Breast epithelium (tissue), 4 donors: ENCODE measurements at regions not wholly inside any gene's neighbourhood (a gene's known extent, or its start where the extent isn't known, plus 50 kb on each side); places are given as distances from the start of the nearest gene placed in this dataset.

Experiments
- DNase-seq, 2 donors: peaks; one replicate each; pipeline ENCODE4 v3.0.0-alpha.2; 2019; ENCODE audit warnings: low spot score in 2 of 2
- H3K27ac ChIP-seq, 2 donors: fragments of 200-600 bp; sonication (generic) in 1 of 2; one replicate each; pipeline ENCODE4 v1.5.1; 2016 to 2019; ENCODE audit warnings: mild to moderate bottlenecking in 1 of 2
- H3K27me3 ChIP-seq, 2 donors: fragments of 200-600 bp; sonication (generic) in 1 of 2; one replicate each; pipeline versions ENCODE4 v1.5.1 to v1.6.0; 2017 to 2019; ENCODE audit warnings: control low read depth in 1 of 2, mild to moderate bottlenecking in 1 of 2
- H3K36me3 ChIP-seq: fragments of 200-600 bp; one replicate; pipeline ENCODE4 v1.5.1; 2019
- H3K4me1 ChIP-seq, 2 donors: fragments of 200-600 bp; sonication (generic); one replicate each; pipeline ENCODE4 v1.5.1; 2016 to 2019; ENCODE audit warnings: control low read depth in 1 of 2
- H3K4me3 ChIP-seq, 3 donors: fragments of 200-600 bp; sonication (generic); 1 replicate in 2 of 3; 2 replicates in 1 of 3; pipeline ENCODE4 v1.5.1; 2016 to 2019; ENCODE audit warnings: mild to moderate bottlenecking in 3 of 3, moderate library complexity in 2 of 3
- H3K9me3 ChIP-seq, 2 donors: fragments of 200-600 bp; sonication (generic) in 1 of 2; one replicate each; pipeline ENCODE4 v1.5.1; 2016 to 2019; ENCODE audit warnings: control low read depth in 1 of 2
- CTCF ChIP-seq, 3 donors: fragments of 450-650 bp; IDR thresholded peaks; one replicate each; pipeline ENCODE4 v1.5.1; 2016 to 2017; ENCODE audit warnings: antibody characterized with exemption in 3 of 3, mild to moderate bottlenecking in 3 of 3, moderate library complexity in 3 of 3
- POLR2A ChIP-seq: fragments of 450-650 bp; IDR thresholded peaks from one replicate; pipeline ENCODE4 v1.6.1; 2016; ENCODE audit warnings: antibody characterized with exemption, mild to moderate bottlenecking, moderate library complexity
- POLR2AphosphoS5 ChIP-seq, 3 donors: sonication (generic); formaldehyde crosslinking; IDR thresholded peaks; one replicate each; pipeline ENCODE4 v1.6.1; 2017; ENCODE audit warnings: antibody characterized with exemption in 3 of 3
- intact Hi-C: fragments of 100-400 bp; cut with DNase I; formaldehyde crosslinking; loops from one replicate; pipeline ENCODE4 v1.15.1; 2023; ENCODE audit warnings: low total_unique reads

GRCh38 chr20:24895898-24896658 lies 53.0 kb upstream of the CST7 start:
- intact Hi-C loops = no loop called here
- Histone ChIP-seq H3K9me3 (peaks cover 10 to 26% of the 10 kb centered on the region in 2 donors), H3K27ac (no peak overlapping the region), H3K36me3 (no peaks in the 10 kb centered on the region), H3K4me3 (no peak overlapping the region), H3K27me3 (no peaks in the 10 kb centered on the region), H3K4me1 (no peaks in the 10 kb centered on the region)
- no peak for DNase-seq
- TF ChIP-seq POLR2AphosphoS5 (IDR thresholded peaks at IDR 0.05) (no peak), POLR2A (no peak), CTCF (IDR thresholded peaks at IDR 0.05) (no peak)

GRCh38 chr20:24896984-24897383 lies 52.1 kb upstream of the CST7 start:
- DNase-seq = no peak
- H3K27me3 ChIP-seq = no peaks in the 10 kb centered on the region
- intact Hi-C loops = no loop called here

GRCh38 chr20:24897974-24898373 lies 51.1 kb upstream of the CST7 start:
- Histone ChIP-seq H3K9me3 (peaks cover 10 to 26% of the 10 kb centered on the region in 2 donors), H3K4me3 (no peak overlapping the region), H3K36me3 (no peaks in the 10 kb centered on the region), H3K27me3 (no peaks in the 10 kb centered on the region), H3K4me1 (no peaks in the 10 kb centered on the region), H3K27ac (no peak overlapping the region)
- no peak for DNase-seq
- TF ChIP-seq CTCF (IDR thresholded peaks at IDR 0.05) (no peak), POLR2AphosphoS5 (IDR thresholded peaks at IDR 0.05) (no peak), POLR2A (no peak)
- intact Hi-C loops = no loop called here

More at GRCh38 chr20:24896984-24897383, 52.1 kb upstream of the CST7 start:
- Histone ChIP-seq H3K9me3 (peaks cover 10 to 26% of the 10 kb centered on the region in 2 donors), H3K4me1 (no peaks in the 10 kb centered on the region), H3K4me3 (no peak overlapping the region), H3K36me3 (no peaks in the 10 kb centered on the region), H3K27ac (no peak overlapping the region)
- TF ChIP-seq CTCF (IDR thresholded peaks at IDR 0.05) (no peak), POLR2AphosphoS5 (IDR thresholded peaks at IDR 0.05) (no peak), POLR2A (no peak)

DNA sequence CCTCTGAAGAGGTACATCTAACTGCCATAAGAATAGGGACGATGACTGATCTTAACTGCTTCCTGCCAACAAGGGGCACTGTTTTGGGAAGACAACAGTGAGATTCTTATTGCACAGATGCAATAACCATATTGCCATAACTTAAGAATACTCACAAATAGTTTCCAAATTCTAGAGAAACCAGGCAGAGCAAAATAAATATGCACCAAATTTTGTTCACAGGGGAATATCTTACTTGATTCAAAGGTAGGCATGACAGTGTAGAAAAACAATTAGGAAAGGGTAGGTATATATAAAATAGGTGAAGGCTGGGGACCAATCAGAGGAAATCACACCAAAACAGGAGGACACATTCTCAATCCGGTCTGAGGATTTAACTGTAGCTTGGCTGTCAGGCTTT lies 49.9 kb upstream of the CST7 start:
- no peaks in the 10 kb centered on the region for H3K27me3 ChIP-seq
- TF ChIP-seq CTCF (IDR thresholded peaks at IDR 0.05) (no peak), POLR2A (no peak), POLR2AphosphoS5 (IDR thresholded peaks at IDR 0.05) (no peak)
- H3K9me3 ChIP-seq = peaks cover 10 to 26% of the 10 kb centered on the region in 2 donors
- intact Hi-C loops = no loop called here
- no peak overlapping the region for H3K27ac ChIP-seq
- H3K4me3 ChIP-seq = no peak overlapping the region
- no peaks in the 10 kb centered on the region for H3K36me3 ChIP-seq
- no peak for DNase-seq
- H3K4me1 ChIP-seq = no peaks in the 10 kb centered on the region
